ENCODE measurements at regions not wholly inside any gene's neighbourhood (a gene's known extent, or its start where the extent isn't known, plus 50 kb on each side); places are given as distances from the start of the nearest gene placed in this dataset.

GRCh38 chr7:53642866-53643265 lies 607.4 kb downstream of the POM121L12 start:
- H3K36me3 ChIP-seq (ENCODE audit: insufficient read depth, low read length) = no peaks in the 10 kb centered on the region
- H3K4me3 ChIP-seq (ENCODE audit: low read length) = no peak overlapping the region
- peaks cover 10% of the 10 kb centered on the region for H3K4me1 ChIP-seq (ENCODE audit: insufficient read depth, low read length)
- no peaks in the 10 kb centered on the region for H3K9me3 ChIP-seq (ENCODE audit: low read length)
- H3K27me3 ChIP-seq (ENCODE audit: insufficient read depth, low read length) = no peaks in the 10 kb centered on the region
- no peak overlapping the region for H2AFZ ChIP-seq (ENCODE audit: low read depth, low read length)

DNA sequence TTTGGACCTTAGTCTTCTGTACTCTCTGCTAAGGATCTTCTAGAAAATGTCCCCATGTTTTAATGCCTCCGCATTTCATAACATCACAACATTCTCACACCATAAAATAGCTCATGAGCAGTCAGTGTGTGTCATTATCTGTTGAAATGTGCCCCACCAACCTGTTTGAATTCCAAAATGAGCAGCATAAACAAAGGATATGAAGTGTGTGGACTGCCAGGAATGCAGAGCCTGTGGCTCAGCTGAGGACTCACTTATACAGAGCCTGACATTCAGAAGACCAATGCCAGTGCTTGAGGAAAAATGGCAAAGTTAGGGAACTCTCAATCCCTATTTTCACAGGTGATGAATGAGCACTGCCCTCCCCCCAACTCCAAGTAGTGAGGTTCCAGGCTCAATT lies 621.4 kb downstream of the POM121L12 start:
- H3K9me3 ChIP-seq (ENCODE audit: low read length) = no peaks in the 10 kb centered on the region
- H3K36me3 ChIP-seq (ENCODE audit: insufficient read depth, low read length) = no peaks in the 10 kb centered on the region
- H3K4me1 ChIP-seq (ENCODE audit: insufficient read depth, low read length) = no peaks in the 10 kb centered on the region
- H3K27me3 ChIP-seq (ENCODE audit: insufficient read depth, low read length) = no peaks in the 10 kb centered on the region
- no peak overlapping the region for H2AFZ ChIP-seq (ENCODE audit: low read depth, low read length)
- H3K4me3 ChIP-seq (ENCODE audit: low read length) = no peak overlapping the region

DNA sequence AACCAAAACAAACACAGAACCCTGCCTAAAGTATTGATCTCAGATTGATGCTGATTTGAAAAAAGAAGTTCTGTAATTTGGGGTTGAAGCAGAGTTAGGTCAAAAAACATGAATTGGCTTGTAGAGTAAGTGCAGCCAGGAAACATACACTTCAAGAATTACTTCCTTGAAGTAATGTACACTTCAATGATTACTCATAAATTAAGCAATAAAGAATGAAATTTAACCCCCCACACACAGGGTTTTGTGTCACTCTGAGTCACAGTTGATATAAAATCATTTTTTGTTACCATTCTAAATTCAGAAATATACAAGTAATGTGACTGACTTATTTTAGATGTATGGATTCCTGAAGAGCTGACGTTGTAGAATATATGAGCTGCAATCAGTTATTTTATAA lies 622.2 kb downstream of the POM121L12 start:
- Histone ChIP-seq H3K36me3 (ENCODE audit: insufficient read depth, low read length) (no peaks in the 10 kb centered on the region), H3K9me3 (ENCODE audit: low read length) (no peaks in the 10 kb centered on the region), H3K4me1 (ENCODE audit: insufficient read depth, low read length) (no peaks in the 10 kb centered on the region), H3K27me3 (ENCODE audit: insufficient read depth, low read length) (no peaks in the 10 kb centered on the region), H3K4me3 (ENCODE audit: low read length) (no peak overlapping the region), H2AFZ (ENCODE audit: low read depth, low read length) (no peak overlapping the region)

DNA sequence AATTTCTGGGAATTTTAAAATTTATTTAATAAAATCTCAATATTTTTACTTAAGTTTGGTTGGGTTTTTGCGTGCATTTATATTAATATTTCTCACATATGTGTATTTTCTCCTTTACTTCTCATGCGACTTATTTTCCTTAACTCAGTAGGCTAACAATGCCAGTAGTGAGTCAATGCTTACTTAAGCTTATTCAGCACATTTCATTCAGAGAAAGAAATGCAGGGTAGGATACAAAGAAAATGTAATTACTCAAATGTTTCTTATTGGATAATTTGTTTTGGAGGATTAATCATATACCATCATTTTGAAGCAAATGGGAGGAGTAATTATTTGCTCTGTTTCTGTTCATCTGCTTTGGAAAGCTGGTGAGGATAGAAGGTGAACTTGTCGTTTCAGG lies 623.5 kb downstream of the POM121L12 start:
- Histone ChIP-seq H2AFZ (ENCODE audit: low read depth, low read length) (no peak overlapping the region), H3K9me3 (ENCODE audit: low read length) (no peaks in the 10 kb centered on the region), H3K4me3 (ENCODE audit: low read length) (no peak overlapping the region), H3K36me3 (ENCODE audit: insufficient read depth, low read length) (no peaks in the 10 kb centered on the region), H3K27me3 (ENCODE audit: insufficient read depth, low read length) (no peaks in the 10 kb centered on the region), H3K4me1 (ENCODE audit: insufficient read depth, low read length) (no peaks in the 10 kb centered on the region)

- no peak overlapping the region for H2AFZ ChIP-seq (ENCODE audit: low read depth, low read length)
- H3K4me1 ChIP-seq (ENCODE audit: insufficient read depth, low read length) = no peaks in the 10 kb centered on the region
- no peaks in the 10 kb centered on the region for H3K36me3 ChIP-seq (ENCODE audit: insufficient read depth, low read length)
- no peaks in the 10 kb centered on the region for H3K9me3 ChIP-seq (ENCODE audit: low read length)
- H3K4me3 ChIP-seq (ENCODE audit: low read length) = no peak overlapping the region
- no peaks in the 10 kb centered on the region for H3K27me3 ChIP-seq (ENCODE audit: insufficient read depth, low read length)
These were observed 626.3 kb downstream of the POM121L12 start for GRCh38 chr7:53661645-53662217.

- H3K27me3 ChIP-seq (ENCODE audit: insufficient read depth, low read length) = no peaks in the 10 kb centered on the region
- H3K4me3 ChIP-seq (ENCODE audit: low read length) = no peak overlapping the region
- no peaks in the 10 kb centered on the region for H3K36me3 ChIP-seq (ENCODE audit: insufficient read depth, low read length)
- H3K4me1 ChIP-seq (ENCODE audit: insufficient read depth, low read length) = no peaks in the 10 kb centered on the region
- H3K9me3 ChIP-seq (ENCODE audit: low read length) = no peaks in the 10 kb centered on the region
- no peak overlapping the region for H2AFZ ChIP-seq (ENCODE audit: low read depth, low read length)
These were observed 637.2 kb downstream of the POM121L12 start for GRCh38 chr7:53672681-53673080.

DNA sequence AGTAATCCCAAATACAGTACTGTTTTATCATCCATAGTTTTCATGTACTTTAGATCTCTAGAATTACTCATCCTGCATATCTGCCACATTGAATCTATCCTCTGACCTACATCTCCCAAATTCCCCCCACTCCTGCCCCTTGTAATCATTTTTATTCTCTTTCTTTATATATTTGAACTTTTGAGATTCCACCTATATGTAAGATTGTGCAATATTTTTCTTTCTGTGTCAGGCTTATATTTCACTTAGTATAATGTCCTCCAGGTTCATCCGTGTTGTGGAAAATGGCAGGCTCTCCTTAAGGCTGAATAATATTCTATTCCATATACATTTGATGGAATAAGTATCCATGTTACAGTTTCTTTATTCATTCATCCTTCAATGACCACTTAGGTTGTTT lies 640.4 kb downstream of the POM121L12 start:
- Histone ChIP-seq H3K36me3 (ENCODE audit: insufficient read depth, low read length) (no peaks in the 10 kb centered on the region), H2AFZ (ENCODE audit: low read depth, low read length) (no peak overlapping the region), H3K4me3 (ENCODE audit: low read length) (no peak overlapping the region), H3K9me3 (ENCODE audit: low read length) (no peaks in the 10 kb centered on the region), H3K4me1 (ENCODE audit: insufficient read depth, low read length) (no peaks in the 10 kb centered on the region), H3K27me3 (ENCODE audit: insufficient read depth, low read length) (no peaks in the 10 kb centered on the region)

DNA sequence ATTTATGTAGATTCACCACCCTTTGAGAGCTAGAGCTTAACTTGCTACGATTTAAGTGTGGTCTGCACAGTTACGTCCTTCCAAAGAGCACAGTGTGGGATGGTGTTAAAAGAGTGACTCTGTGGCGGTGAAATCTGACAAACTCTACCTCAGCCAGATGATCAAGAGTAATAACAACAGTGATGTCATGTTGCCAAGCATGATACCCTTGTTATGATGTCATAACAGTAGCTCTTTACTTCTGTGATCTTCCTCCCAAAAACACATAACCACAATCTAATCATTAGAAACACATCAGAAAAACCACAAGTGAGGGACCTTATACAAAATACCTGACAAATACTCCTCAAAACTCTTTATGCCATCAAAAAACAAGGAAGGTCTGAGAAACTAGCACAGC lies 649.3 kb downstream of the POM121L12 start:
- no peak overlapping the region for H2AFZ ChIP-seq (ENCODE audit: low read depth, low read length)
- no peaks in the 10 kb centered on the region for H3K4me1 ChIP-seq (ENCODE audit: insufficient read depth, low read length)
- H3K4me3 ChIP-seq (ENCODE audit: low read length) = no peak overlapping the region
- no peaks in the 10 kb centered on the region for H3K27me3 ChIP-seq (ENCODE audit: insufficient read depth, low read length)
- no peaks in the 10 kb centered on the region for H3K9me3 ChIP-seq (ENCODE audit: low read length)
- H3K36me3 ChIP-seq (ENCODE audit: insufficient read depth, low read length) = no peaks in the 10 kb centered on the region

- Histone ChIP-seq H3K4me1 (ENCODE audit: insufficient read depth, low read length) (no peaks in the 10 kb centered on the region), H3K36me3 (ENCODE audit: insufficient read depth, low read length) (no peaks in the 10 kb centered on the region), H3K9me3 (ENCODE audit: low read length) (no peaks in the 10 kb centered on the region), H3K27me3 (ENCODE audit: insufficient read depth, low read length) (no peaks in the 10 kb centered on the region), H3K4me3 (ENCODE audit: low read length) (no peak overlapping the region), H2AFZ (ENCODE audit: low read depth, low read length) (no peak overlapping the region)
These were observed 655.0 kb downstream of the POM121L12 start for GRCh38 chr7:53690411-53690810.

- no peak overlapping the region for H3K4me3 ChIP-seq (ENCODE audit: low read length)
- no peaks in the 10 kb centered on the region for H3K27me3 ChIP-seq (ENCODE audit: insufficient read depth, low read length)
- H3K4me1 ChIP-seq (ENCODE audit: insufficient read depth, low read length) = no peaks in the 10 kb centered on the region
- H3K9me3 ChIP-seq (ENCODE audit: low read length) = no peaks in the 10 kb centered on the region
- H2AFZ ChIP-seq (ENCODE audit: low read depth, low read length) = no peak overlapping the region
- no peaks in the 10 kb centered on the region for H3K36me3 ChIP-seq (ENCODE audit: insufficient read depth, low read length)
These were observed 662.5 kb downstream of the POM121L12 start for GRCh38 chr7:53697913-53698312.

- no peak overlapping the region for H2AFZ ChIP-seq (ENCODE audit: low read depth, low read length)
- no peaks in the 10 kb centered on the region for H3K4me1 ChIP-seq (ENCODE audit: insufficient read depth, low read length)
- no peaks in the 10 kb centered on the region for H3K27me3 ChIP-seq (ENCODE audit: insufficient read depth, low read length)
- H3K4me3 ChIP-seq (ENCODE audit: low read length) = no peak overlapping the region
- H3K36me3 ChIP-seq (ENCODE audit: insufficient read depth, low read length) = no peaks in the 10 kb centered on the region
- H3K9me3 ChIP-seq (ENCODE audit: low read length) = no peaks in the 10 kb centered on the region
These were observed 663.9 kb downstream of the POM121L12 start for GRCh38 chr7:53699215-53699837.

DNA sequence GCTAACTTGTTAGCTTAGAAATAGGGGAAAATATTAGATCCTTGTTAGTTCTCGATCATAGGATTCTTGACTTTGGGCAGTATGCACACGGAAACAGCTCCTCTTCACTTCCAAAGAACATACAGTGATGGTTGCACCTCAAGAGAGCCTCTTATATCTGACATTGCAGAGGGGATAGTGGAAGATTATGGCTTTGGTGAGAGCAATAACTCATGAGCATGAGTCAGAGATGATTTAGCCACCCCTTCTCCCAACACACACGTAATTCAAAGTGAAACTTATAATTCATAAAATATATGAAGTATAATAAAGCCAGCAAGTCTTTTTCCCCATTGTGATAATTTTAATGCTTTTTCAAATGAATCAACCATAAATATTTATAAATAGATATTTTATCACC lies 683.7 kb downstream of the POM121L12 start:
- H3K4me1 ChIP-seq (ENCODE audit: insufficient read depth, low read length) = no peaks in the 10 kb centered on the region
- H2AFZ ChIP-seq (ENCODE audit: low read depth, low read length) = no peak overlapping the region
- H3K9me3 ChIP-seq (ENCODE audit: low read length) = no peaks in the 10 kb centered on the region
- H3K4me3 ChIP-seq (ENCODE audit: low read length) = no peak overlapping the region
- H3K36me3 ChIP-seq (ENCODE audit: insufficient read depth, low read length) = no peaks in the 10 kb centered on the region
- H3K27me3 ChIP-seq (ENCODE audit: insufficient read depth, low read length) = no peaks in the 10 kb centered on the region

GRCh38 chr7:53740971-53741370 lies 705.5 kb downstream of the POM121L12 start:
- H3K4me1 ChIP-seq (ENCODE audit: insufficient read depth, low read length) = no peaks in the 10 kb centered on the region
- H3K4me3 ChIP-seq (ENCODE audit: low read length) = no peak overlapping the region
- no peaks in the 10 kb centered on the region for H3K36me3 ChIP-seq (ENCODE audit: insufficient read depth, low read length)
- no peaks in the 10 kb centered on the region for H3K9me3 ChIP-seq (ENCODE audit: low read length)
- no peaks in the 10 kb centered on the region for H3K27me3 ChIP-seq (ENCODE audit: insufficient read depth, low read length)
- no peak overlapping the region for H2AFZ ChIP-seq (ENCODE audit: low read depth, low read length)

Measured in neuron (in vitro differentiated cells).